OCI-LY1 (cell line): ENCODE measurements at regions not wholly inside any gene's neighbourhood (a gene's known extent, or its start where the extent isn't known, plus 50 kb on each side); places are given as distances from the start of the nearest gene placed in this dataset.

ENCODE experiments used
- H2AFZ ChIP-seq: fragments of 200-600 bp; sonication (generic), shearing (Covaris generic); 2 replicates; pipeline ENCODE4 v1.6.0; 2014; ENCODE audit warnings: antibody characterized with exemption, mild to moderate bottlenecking, low read length
- H3F3A ChIP-seq: fragments of 200-600 bp; sonication (generic), shearing (Covaris generic); 2 replicates; pipeline ENCODE4 v1.6.0; 2014; ENCODE audit warnings: mild to moderate bottlenecking, antibody characterized with exemption, low read length, moderate library complexity; ENCODE audit not compliant: insufficient read depth
- H3K27ac ChIP-seq: fragments of 200-600 bp; sonication (generic); 2 replicates; pipeline ENCODE4 v1.5.1; 2014; ENCODE audit warnings: low read length, mixed run types, mild to moderate bottlenecking, low read depth; ENCODE audit not compliant: poor library complexity, severe bottlenecking
- H3K27me3 ChIP-seq: fragments of 200-600 bp; sonication (generic); 2 replicates; pipeline ENCODE4 v1.6.0; 2014; ENCODE audit warnings: antibody characterized with exemption, mild to moderate bottlenecking, low read length, moderate library complexity; ENCODE audit not compliant: insufficient read depth
- H3K36me3 ChIP-seq: fragments of 200-600 bp; sonication (generic); 2 replicates; pipeline ENCODE4 v1.6.1; 2014; ENCODE audit warnings: mild to moderate bottlenecking, antibody characterized with exemption, low read length, moderate library complexity, mixed read lengths; ENCODE audit not compliant: insufficient read depth
- H3K4me1 ChIP-seq: fragments of 200-600 bp; sonication (generic); 2 replicates; pipeline ENCODE4 v1.5.1; 2014; ENCODE audit warnings: mild to moderate bottlenecking, low read length, moderate library complexity; ENCODE audit not compliant: insufficient read depth, severe bottlenecking
- H3K4me2 ChIP-seq: fragments of 200-600 bp; sonication (generic), shearing (Covaris generic); 2 replicates; pipeline ENCODE4 v1.6.1; 2014; ENCODE audit warnings: low read length
- H3K4me3 ChIP-seq: fragments of 200-600 bp; sonication (generic); 2 replicates; pipeline ENCODE4 v1.5.1; 2014; ENCODE audit warnings: low read length, low read depth, mild to moderate bottlenecking, mixed read lengths; ENCODE audit not compliant: poor library complexity, severe bottlenecking
- H3K79me2 ChIP-seq: fragments of 200-600 bp; shearing (Covaris generic); 2 replicates; pipeline ENCODE4 v1.6.1; 2016; ENCODE audit warnings: mixed run types, low read length, mixed read lengths; ENCODE audit not compliant: insufficient read depth
- H3K9ac ChIP-seq: fragments of 200-600 bp; sonication (generic), shearing (Covaris generic); 2 replicates; pipeline ENCODE4 v1.6.1; 2014; ENCODE audit warnings: mild to moderate bottlenecking, low read length, mixed read lengths
- H3K9me2 ChIP-seq: fragments of 200-600 bp; sonication (generic), shearing (Covaris generic); 2 replicates; pipeline ENCODE4 v1.6.1; 2014; ENCODE audit warnings: low read depth, mild to moderate bottlenecking, low read length, mixed read lengths
- H3K9me3 ChIP-seq: fragments of 200-600 bp; shearing (Covaris generic); 2 replicates; pipeline ENCODE4 v1.6.1; 2014; ENCODE audit warnings: low read length, mixed read lengths
- H4K20me1 ChIP-seq: fragments of 200-600 bp; sonication (generic), shearing (Covaris generic); 2 replicates; pipeline ENCODE4 v1.6.0; 2016; ENCODE audit warnings: mild to moderate bottlenecking, low read length; ENCODE audit not compliant: insufficient read depth
- EZH2 ChIP-seq: fragments of 200-600 bp; sonication (generic), shearing (Covaris generic); IDR thresholded peaks from 2 replicates; pipeline ENCODE4 v1.8.0; 2017; ENCODE audit warnings: borderline replicate concordance, mixed run types, mild to moderate bottlenecking, antibody characterized with exemption, low read length, moderate library complexity, mixed read lengths
- TF ChIP-seq, protein P1 (sequence below): fragments of 200-600 bp; sonication (generic), shearing (Covaris generic); IDR thresholded peaks from 2 replicates; pipeline ENCODE4 v1.5.1; 2017; ENCODE audit warnings: mild to moderate bottlenecking, antibody characterized with exemption, low read length, moderate library complexity, mixed read lengths

DNA sequence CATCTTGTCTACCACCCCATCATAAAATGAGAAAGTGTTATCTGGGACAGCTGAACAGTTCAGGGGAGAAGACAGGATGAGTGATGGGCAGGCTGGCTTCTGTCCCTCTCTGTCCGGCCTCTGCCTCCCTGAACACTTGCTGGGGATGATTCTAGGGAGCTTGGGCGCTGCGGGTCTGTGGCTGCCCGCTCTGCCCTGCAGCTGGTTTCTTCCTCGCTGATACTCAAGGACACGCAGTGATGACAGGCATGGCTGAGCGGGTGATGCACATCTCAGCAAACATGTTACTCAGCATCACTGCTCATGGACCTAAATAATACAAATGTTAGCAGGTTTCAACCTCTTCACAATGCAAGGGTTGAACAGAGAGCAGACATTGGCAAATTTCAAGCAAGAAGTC is 161.1 kb downstream of the TMEM18 start:
- H4K20me1 ChIP-seq = no peaks in the 10 kb centered on the region
- no peaks in the 10 kb centered on the region for H3K4me1 ChIP-seq
- no peak overlapping the region for H3K4me2 ChIP-seq
- no peaks in the 10 kb centered on the region for H3K27me3 ChIP-seq
- H3K27ac ChIP-seq = no peak overlapping the region
- H3K9me2 ChIP-seq = no peaks in the 10 kb centered on the region
- H3K36me3 ChIP-seq = no peaks in the 10 kb centered on the region
- no peaks in the 10 kb centered on the region for H3K79me2 ChIP-seq
- no peaks in the 10 kb centered on the region for H3F3A ChIP-seq
- H3K9ac ChIP-seq = no peak overlapping the region
- no peaks in the 10 kb centered on the region for H3K9me3 ChIP-seq
- no peak overlapping the region for H2AFZ ChIP-seq
- no peak for TF ChIP-seq EZH2
- H3K4me3 ChIP-seq = no peak overlapping the region

DNA sequence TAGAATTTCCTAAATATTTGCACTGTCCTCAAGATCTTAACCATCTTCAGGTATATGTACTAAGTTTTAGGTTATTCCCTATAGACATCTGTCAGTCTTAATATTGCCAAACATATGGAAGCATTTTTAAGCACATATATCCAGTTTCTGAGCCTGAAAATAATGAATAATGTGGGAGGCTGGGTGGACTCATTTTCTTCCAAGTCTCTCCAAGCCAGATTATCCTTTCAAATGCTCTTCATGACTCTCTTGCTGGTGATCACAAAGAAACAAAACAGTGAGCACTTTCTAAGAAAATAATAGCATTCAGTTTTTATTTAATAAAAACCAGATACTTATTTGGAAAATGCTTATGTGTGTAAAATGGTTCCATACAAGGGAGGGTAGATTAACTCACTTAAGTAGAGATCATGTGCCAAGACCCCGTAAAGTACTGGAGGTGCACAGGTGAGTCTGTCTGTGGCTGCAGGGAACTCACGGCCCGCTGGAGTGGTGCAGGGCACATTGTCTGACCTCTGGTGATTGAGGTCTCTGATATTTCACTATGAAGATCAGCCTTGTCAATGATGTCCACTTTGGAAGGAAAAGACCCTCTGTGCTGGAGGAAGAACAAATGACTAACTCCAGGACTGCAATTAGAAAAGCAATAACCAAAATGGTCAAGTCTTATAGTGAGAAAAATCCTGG is 161.6 kb downstream of the TMEM18 start:
- H3K36me3 ChIP-seq = no peaks in the 10 kb centered on the region
- H3K27me3 ChIP-seq = no peaks in the 10 kb centered on the region
- H3K79me2 ChIP-seq = no peaks in the 10 kb centered on the region
- H3K4me2 ChIP-seq = no peak overlapping the region
- H3K4me3 ChIP-seq = no peak overlapping the region
- H4K20me1 ChIP-seq = no peaks in the 10 kb centered on the region
- no peak overlapping the region for H2AFZ ChIP-seq
- no peaks in the 10 kb centered on the region for H3F3A ChIP-seq
- H3K9me2 ChIP-seq = no peaks in the 10 kb centered on the region
- TF ChIP-seq, protein P1, sequence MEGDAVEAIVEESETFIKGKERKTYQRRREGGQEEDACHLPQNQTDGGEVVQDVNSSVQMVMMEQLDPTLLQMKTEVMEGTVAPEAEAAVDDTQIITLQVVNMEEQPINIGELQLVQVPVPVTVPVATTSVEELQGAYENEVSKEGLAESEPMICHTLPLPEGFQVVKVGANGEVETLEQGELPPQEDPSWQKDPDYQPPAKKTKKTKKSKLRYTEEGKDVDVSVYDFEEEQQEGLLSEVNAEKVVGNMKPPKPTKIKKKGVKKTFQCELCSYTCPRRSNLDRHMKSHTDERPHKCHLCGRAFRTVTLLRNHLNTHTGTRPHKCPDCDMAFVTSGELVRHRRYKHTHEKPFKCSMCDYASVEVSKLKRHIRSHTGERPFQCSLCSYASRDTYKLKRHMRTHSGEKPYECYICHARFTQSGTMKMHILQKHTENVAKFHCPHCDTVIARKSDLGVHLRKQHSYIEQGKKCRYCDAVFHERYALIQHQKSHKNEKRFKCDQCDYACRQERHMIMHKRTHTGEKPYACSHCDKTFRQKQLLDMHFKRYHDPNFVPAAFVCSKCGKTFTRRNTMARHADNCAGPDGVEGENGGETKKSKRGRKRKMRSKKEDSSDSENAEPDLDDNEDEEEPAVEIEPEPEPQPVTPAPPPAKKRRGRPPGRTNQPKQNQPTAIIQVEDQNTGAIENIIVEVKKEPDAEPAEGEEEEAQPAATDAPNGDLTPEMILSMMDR = no peak
- no peak for TF ChIP-seq EZH2
- no peak overlapping the region for H3K9ac ChIP-seq
- H3K9me3 ChIP-seq = no peaks in the 10 kb centered on the region
- H3K27ac ChIP-seq = no peak overlapping the region
- no peaks in the 10 kb centered on the region for H3K4me1 ChIP-seq

DNA sequence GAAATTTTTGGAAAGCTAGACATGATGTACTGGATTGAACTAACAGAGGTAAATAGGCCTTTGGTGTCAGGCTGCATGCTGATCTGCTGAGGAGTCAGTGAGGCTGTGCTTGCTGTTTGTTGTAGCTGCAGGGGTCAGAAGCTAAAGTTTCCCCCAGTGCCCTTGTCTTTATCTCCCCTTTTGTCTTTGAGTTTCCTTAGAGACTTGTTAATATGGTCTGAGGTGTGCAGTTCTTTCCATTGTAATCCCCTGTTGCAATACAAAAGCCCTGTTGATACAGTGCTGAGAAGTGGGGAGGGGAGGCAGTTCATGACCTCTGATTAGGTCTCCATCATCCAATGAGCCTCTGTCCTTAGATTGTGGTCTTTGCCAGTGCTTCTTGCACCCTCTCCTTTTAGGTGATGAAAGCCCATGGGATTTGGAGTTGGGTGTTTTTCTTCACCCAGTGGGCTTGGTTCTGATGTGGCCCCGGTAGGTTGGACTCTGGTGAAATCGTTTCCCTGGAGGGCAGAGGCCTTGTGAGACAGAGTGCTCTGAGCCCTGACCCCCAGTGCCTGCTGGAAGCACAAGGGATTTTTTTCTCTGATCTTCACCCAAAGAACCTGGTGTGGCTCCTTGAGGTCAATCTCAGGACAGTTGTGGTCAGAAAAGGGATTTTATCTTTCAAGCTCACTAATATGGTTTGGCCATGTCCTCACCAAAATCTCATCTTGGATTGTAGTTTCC is 163.1 kb downstream of the TMEM18 start:
- H3K9ac ChIP-seq = no peak overlapping the region
- no peak overlapping the region for H2AFZ ChIP-seq
- H3K9me2 ChIP-seq = no peaks in the 10 kb centered on the region
- no peaks in the 10 kb centered on the region for H3K79me2 ChIP-seq
- H3K4me3 ChIP-seq = no peak overlapping the region
- H3K27me3 ChIP-seq = no peaks in the 10 kb centered on the region
- H3K4me1 ChIP-seq = no peaks in the 10 kb centered on the region
- no peaks in the 10 kb centered on the region for H3F3A ChIP-seq
- H4K20me1 ChIP-seq = no peaks in the 10 kb centered on the region
- TF ChIP-seq, protein P1 = no peak
- no peak for TF ChIP-seq EZH2
- H3K4me2 ChIP-seq = no peak overlapping the region
- no peaks in the 10 kb centered on the region for H3K9me3 ChIP-seq
- no peaks in the 10 kb centered on the region for H3K36me3 ChIP-seq
- no peak overlapping the region for H3K27ac ChIP-seq
